Muscle layer of duodenum (tissue), 2 donors: ENCODE measurements at regions not wholly inside any gene's neighbourhood (a gene's known extent, or its start where the extent isn't known, plus 50 kb on each side); places are given as distances from the start of the nearest gene placed in this dataset.

Experiments used
- H3K27ac ChIP-seq: one replicate; pipeline ENCODE4 v1.7.0; 2013; ENCODE audit warnings: mild to moderate bottlenecking, low read length
- H3K27me3 ChIP-seq: one replicate; pipeline ENCODE4 v1.7.0; 2013; ENCODE audit warnings: low read depth, mild to moderate bottlenecking, control low read depth, low read length
- H3K36me3 ChIP-seq, 2 donors: one replicate each; pipeline ENCODE4 v1.7.0; 2013; ENCODE audit warnings: low read length in 2 of 2, control low read depth in 1 of 2, mild to moderate bottlenecking in 1 of 2; ENCODE audit not compliant: insufficient read depth in 2 of 2, control insufficient read depth in 1 of 2
- H3K4me1 ChIP-seq, 2 donors: one replicate each; pipeline ENCODE4 v1.7.0; 2013; ENCODE audit warnings: low read length in 2 of 2, mild to moderate bottlenecking in 2 of 2, control low read depth in 1 of 2, moderate library complexity in 1 of 2; ENCODE audit not compliant: insufficient read depth in 2 of 2, control insufficient read depth in 1 of 2
- H3K4me3 ChIP-seq, 2 donors: one replicate each; pipeline ENCODE4 v1.7.0; 2013; ENCODE audit warnings: low read length in 2 of 2, low read depth in 1 of 2, mild to moderate bottlenecking in 1 of 2
- H3K9me3 ChIP-seq, 2 donors: one replicate each; pipeline ENCODE4 v1.7.0; 2013; ENCODE audit warnings: low read length in 2 of 2, control low read depth in 1 of 2, mild to moderate bottlenecking in 1 of 2; ENCODE audit not compliant: control insufficient read depth in 1 of 2
- donor health status: healthy.

GRCh38 chrX:80098038-80098437 is 83.5 kb downstream of the TBX22 start:
- Histone ChIP-seq H3K4me3 (no peak overlapping the region), H3K9me3 (no peaks in the 10 kb centered on the region), H3K4me1 (no peaks in the 10 kb centered on the region), H3K27ac (no peak overlapping the region), H3K36me3 (no peaks in the 10 kb centered on the region), H3K27me3 (no peaks in the 10 kb centered on the region)

GRCh38 chrX:80120335-80120734 is 105.8 kb downstream of the TBX22 start:
- H3K27me3 ChIP-seq, result no peaks in the 10 kb centered on the region
- H3K27ac ChIP-seq, result no peak overlapping the region
- no peaks in the 10 kb centered on the region for H3K4me1 ChIP-seq
- no peaks in the 10 kb centered on the region for H3K36me3 ChIP-seq
- no peaks in the 10 kb centered on the region for H3K9me3 ChIP-seq
- H3K4me3 ChIP-seq, result no peak overlapping the region

- Histone ChIP-seq H3K4me3 (no peak overlapping the region), H3K4me1 (no peaks in the 10 kb centered on the region), H3K27ac (no peak overlapping the region), H3K9me3 (no peaks in the 10 kb centered on the region), H3K27me3 (no peaks in the 10 kb centered on the region), H3K36me3 (no peaks in the 10 kb centered on the region)
Measured at GRCh38 chrX:80138938-80139337, 124.4 kb downstream of the TBX22 start.

GRCh38 chrX:80139564-80139963 is 125.0 kb downstream of the TBX22 start:
- no peaks in the 10 kb centered on the region for H3K4me1 ChIP-seq
- no peaks in the 10 kb centered on the region for H3K9me3 ChIP-seq
- no peak overlapping the region for H3K4me3 ChIP-seq
- no peaks in the 10 kb centered on the region for H3K27me3 ChIP-seq
- H3K36me3 ChIP-seq, result no peaks in the 10 kb centered on the region
- no peak overlapping the region for H3K27ac ChIP-seq

DNA sequence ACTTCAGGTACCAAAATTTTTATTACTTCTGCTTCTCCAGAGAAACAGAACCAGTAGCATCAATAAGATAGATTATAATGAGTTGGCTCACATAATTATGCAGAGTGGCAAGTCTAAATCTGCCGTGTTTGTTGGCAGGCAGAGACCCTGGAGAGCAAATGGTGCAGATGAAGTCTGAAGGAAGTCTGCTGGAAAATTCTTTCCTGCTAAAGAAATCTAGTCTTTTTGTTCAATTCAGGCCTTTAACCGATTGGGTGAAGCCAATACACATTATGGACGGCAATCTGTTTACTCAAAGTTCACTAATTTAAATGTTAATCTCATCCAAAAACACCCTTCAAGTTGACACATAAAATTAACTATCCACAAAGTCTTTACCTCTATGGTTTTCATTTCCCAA is 156.0 kb downstream of the TBX22 start:
- Histone ChIP-seq H3K27me3 (no peaks in the 10 kb centered on the region), H3K36me3 (no peaks in the 10 kb centered on the region), H3K27ac (no peak overlapping the region), H3K9me3 (no peaks in the 10 kb centered on the region), H3K4me3 (no peak overlapping the region), H3K4me1 (no peaks in the 10 kb centered on the region)

DNA sequence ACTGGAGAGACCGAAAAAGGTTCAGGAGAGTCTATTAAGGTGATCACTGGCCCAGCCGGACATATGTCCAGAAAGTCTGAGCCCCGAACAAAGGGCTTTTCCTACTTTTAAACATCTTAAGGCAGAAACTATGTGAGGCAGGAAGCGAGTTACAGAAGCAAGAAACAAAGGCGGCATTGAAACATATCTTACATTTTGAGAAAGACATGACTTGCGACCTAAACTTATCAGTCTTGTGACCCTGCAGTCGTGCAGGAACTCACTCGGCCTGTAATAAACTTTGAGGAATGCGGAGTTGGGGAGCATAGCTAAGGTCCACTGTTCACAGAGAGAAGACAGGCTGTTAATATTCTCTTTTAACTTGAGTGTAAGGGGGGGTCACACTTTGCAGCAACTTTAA is 158.7 kb downstream of the TBX22 start:
- Histone ChIP-seq H3K36me3 (no peaks in the 10 kb centered on the region), H3K4me3 (no peak overlapping the region), H3K9me3 (no peaks in the 10 kb centered on the region), H3K27ac (no peak overlapping the region), H3K4me1 (no peaks in the 10 kb centered on the region), H3K27me3 (no peaks in the 10 kb centered on the region)

DNA sequence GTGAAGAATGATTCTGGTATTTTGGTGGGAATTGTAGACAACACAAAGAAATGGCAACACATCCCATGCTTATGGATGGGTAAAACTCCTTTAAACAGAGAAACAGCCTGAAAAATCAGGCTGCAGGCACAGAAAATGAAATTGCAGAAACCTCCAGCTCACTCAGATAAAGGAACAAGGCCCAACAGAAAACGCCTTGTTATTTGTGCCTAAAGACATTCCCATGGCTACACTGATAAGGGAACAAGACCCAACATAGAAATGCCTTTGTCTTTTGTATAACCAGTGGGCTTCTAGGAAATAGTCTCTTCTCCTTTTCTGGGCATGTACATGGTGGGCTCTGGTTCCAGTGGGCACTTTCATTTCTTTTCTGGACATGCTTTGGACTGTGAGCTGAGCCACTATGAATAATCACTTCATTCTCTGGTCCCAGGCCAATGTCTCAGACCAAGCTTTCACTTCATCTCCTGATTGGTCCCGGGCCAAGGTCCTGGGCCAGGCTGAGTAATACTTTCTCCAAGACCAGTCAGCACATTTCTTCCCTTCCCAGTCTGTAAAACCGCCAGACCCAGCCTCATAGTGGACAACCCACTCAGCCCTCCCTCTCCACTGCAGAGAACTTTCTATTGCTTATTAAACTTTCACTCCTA is 160.5 kb downstream of the TBX22 start:
- Histone ChIP-seq H3K36me3 (no peaks in the 10 kb centered on the region), H3K4me3 (no peak overlapping the region), H3K27me3 (no peaks in the 10 kb centered on the region), H3K4me1 (no peaks in the 10 kb centered on the region), H3K27ac (no peak overlapping the region), H3K9me3 (no peaks in the 10 kb centered on the region)

DNA sequence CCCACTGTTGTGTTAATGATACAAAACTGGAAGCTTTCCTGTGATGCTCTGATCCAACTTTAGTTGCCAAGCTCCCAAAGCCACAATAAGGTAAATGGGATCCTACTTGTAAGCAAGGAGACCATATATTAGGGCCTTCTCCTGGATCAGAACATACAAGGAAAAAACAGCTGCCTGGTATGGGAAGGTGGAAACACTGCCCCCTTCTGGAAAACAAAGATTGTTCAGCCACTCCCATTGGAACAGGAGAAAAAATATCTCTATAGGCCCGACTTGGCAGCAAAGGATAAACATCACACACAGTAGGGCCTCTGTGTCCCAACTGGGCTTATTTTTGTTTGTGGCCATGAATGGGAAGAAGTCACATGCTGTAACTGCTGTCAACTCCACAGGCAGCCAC is 166.5 kb downstream of the TBX22 start:
- H3K4me3 ChIP-seq, result no peak overlapping the region
- H3K27me3 ChIP-seq, result no peaks in the 10 kb centered on the region
- no peaks in the 10 kb centered on the region for H3K36me3 ChIP-seq
- no peaks in the 10 kb centered on the region for H3K9me3 ChIP-seq
- no peak overlapping the region for H3K27ac ChIP-seq
- no peaks in the 10 kb centered on the region for H3K4me1 ChIP-seq

DNA sequence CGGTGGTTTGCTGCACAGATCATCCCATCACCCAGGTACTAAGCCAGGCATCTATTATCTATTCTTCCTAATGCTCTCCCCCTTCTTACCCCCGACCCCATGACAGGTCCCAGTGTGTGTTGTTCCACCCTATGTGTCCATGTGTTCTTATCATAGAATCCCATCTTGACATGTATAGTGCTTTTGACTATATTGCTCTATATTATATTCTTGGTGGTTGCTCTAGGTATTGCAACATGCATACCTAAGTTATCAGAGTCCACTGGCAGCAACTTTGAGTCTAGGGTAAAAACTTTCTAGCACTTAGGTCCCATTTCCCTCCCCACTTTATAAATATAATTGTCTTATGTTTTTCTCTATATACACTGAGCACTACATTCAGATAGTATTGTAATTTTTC is 170.3 kb downstream of the TBX22 start:
- H3K4me3 ChIP-seq, result no peak overlapping the region
- no peaks in the 10 kb centered on the region for H3K36me3 ChIP-seq
- no peaks in the 10 kb centered on the region for H3K27me3 ChIP-seq
- H3K4me1 ChIP-seq, result no peaks in the 10 kb centered on the region
- no peak overlapping the region for H3K27ac ChIP-seq
- no peaks in the 10 kb centered on the region for H3K9me3 ChIP-seq

DNA sequence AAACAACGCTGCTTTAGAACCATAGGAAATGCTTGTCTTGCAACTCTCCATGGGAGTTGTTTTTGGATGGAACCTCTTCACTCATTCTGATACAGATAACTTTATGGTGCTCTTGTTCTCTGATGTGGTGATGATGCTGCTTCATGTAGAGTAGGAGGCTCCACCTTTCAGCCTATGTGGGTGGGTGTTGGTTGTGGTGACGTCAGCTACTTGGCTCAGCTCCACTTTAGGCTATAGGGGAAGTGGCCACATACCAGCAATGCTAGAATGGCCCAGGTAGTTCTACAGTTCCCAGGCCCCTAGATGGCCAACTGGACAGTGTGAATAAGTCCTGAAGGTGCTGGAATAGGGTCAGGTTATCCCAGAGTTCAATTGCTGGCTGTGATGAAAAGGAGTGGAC is 192.1 kb downstream of the TBX22 start:
- H3K36me3 ChIP-seq, result no peaks in the 10 kb centered on the region

GRCh38 chrX:80207327-80207726 is 192.8 kb downstream of the TBX22 start:
- H3K4me3 ChIP-seq, result no peak overlapping the region
- no peaks in the 10 kb centered on the region for H3K4me1 ChIP-seq
- no peaks in the 10 kb centered on the region for H3K9me3 ChIP-seq
- no peaks in the 10 kb centered on the region for H3K27me3 ChIP-seq
- no peak overlapping the region for H3K27ac ChIP-seq
- no peaks in the 10 kb centered on the region for H3K36me3 ChIP-seq

More for the DNA sequence above, 192.1 kb downstream of the TBX22 start:
- Histone ChIP-seq H3K27me3 (no peaks in the 10 kb centered on the region), H3K27ac (no peak overlapping the region), H3K4me3 (no peak overlapping the region), H3K4me1 (no peaks in the 10 kb centered on the region), H3K9me3 (no peaks in the 10 kb centered on the region)

- Histone ChIP-seq H3K9me3 (no peaks in the 10 kb centered on the region), H3K27me3 (no peaks in the 10 kb centered on the region), H3K4me3 (no peak overlapping the region), H3K4me1 (no peaks in the 10 kb centered on the region), H3K27ac (no peak overlapping the region), H3K36me3 (no peaks in the 10 kb centered on the region)
Measured at GRCh38 chrX:80216086-80216485, 201.5 kb downstream of the TBX22 start.
